ENCODE measurements at regions not wholly inside any gene's neighbourhood (a gene's known extent, or its start where the extent isn't known, plus 50 kb on each side); places are given as distances from the start of the nearest gene placed in this dataset.

DNA sequence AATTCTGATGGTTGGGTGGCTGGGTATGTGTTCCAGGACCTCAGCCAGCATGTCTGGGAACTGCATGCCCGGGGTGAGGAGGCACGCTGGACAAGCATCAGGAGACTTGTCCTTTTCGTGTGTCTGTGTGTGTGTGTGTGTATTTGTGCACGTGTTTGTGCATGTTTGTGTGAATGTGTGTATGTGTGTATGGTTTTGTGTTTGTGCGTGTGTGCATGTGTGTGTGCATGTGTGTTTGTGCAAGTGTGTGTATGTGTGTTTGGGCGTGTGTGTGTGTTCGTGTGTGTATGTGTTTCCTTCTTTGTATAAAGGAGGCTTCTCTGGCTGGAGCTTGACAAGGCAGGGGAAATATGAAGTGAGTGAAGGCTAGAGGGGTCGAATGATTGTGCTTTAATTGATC, 491.5 kb downstream of the IRX1 start:
- Mint-ChIP-seq H3K4me1 (ENCODE audit: low read depth) (no peaks in the 10 kb centered on the region), H3K27ac (no peak overlapping the region)
- intact Hi-C loops (cut with micrococcal nuclease): no loop called here

DNA sequence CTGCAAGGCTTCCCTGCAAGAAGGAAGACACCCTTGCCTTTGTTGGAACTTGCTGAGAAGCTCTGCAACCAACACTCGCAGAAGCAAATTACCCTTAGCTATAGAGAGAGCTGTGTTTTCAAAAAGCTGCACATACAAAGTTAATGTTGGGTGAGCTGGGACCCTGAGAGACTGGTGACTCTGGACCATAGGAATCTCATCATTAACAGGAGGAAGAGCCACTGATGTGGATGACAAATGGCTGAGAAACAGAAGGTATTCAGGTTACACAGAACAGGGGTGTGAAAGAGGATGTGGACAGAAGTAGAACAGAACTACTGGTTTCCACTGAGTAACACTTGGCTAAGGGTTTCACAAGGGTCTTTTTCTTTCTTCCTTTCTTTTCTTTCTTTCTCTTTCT, 493.5 kb downstream of the IRX1 start:
- Mint-ChIP-seq H3K9me3 (peaks cover 9% of the 10 kb centered on the region), H3K27ac (no peak overlapping the region), H3K4me3 (no peak overlapping the region), H3K27me3 (no peaks in the 10 kb centered on the region), H3K36me3 (ENCODE audit: low read depth) (no peaks in the 10 kb centered on the region), H3K4me1 (ENCODE audit: low read depth) (no peaks in the 10 kb centered on the region)
- intact Hi-C loops (cut with micrococcal nuclease): no loop called here

More for the DNA sequence above, 491.5 kb downstream of the IRX1 start:
- H3K27me3 Mint-ChIP-seq: no peaks in the 10 kb centered on the region
- H3K9me3 Mint-ChIP-seq: peaks cover 4% of the 10 kb centered on the region
- no peak overlapping the region for H3K4me3 Mint-ChIP-seq
- H3K36me3 Mint-ChIP-seq (ENCODE audit: low read depth): no peaks in the 10 kb centered on the region

DNA sequence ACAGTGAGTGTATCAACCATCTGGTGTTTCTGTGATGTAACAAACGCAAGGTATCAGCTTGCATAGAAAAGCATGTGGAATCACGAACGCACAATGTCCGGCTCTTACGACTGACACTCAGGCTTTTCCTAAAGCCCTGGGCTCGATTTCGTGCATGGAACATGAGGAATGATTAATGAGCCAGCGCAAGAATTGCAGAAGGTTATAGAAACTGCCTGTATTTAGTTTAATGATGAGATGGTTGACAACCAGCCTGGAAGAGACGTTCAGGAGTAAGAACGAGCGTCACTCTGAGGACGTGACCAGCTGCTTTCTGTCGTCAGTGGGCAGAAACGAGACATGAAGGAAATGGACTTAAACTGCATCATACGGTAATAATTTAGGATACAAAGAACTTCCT, 497.6 kb downstream of the IRX1 start:
- Mint-ChIP-seq H3K27me3 (no peaks in the 10 kb centered on the region), H3K4me3 (no peak overlapping the region), H3K4me1 (ENCODE audit: low read depth) (no peaks in the 10 kb centered on the region), H3K27ac (no peak overlapping the region), H3K9me3 (peaks cover 17% of the 10 kb centered on the region), H3K36me3 (ENCODE audit: low read depth) (no peaks in the 10 kb centered on the region)
- intact Hi-C loops (cut with micrococcal nuclease): no loop called here

DNA sequence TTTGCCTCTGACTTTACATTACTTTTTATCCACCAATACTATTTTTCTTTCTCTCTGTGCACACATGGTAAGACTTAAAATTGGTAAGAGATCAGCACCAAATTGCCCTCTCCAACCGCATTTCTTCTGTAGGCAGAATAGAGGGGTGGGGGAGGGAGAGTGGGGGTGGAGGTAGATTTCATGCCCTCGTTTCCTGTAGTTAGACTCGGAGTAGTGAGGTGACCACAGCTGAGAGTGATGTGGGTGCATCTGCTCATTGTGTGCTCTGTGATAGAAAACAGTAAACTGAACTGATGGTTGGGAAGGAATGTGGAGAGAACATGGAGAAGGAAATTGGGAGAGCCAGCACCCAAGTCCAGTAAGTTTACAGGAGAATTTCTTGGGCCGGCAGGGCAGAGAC, 498.3 kb downstream of the IRX1 start:
- Mint-ChIP-seq H3K36me3 (ENCODE audit: low read depth) (no peaks in the 10 kb centered on the region), H3K9me3 (peaks cover 17% of the 10 kb centered on the region), H3K4me1 (ENCODE audit: low read depth) (no peaks in the 10 kb centered on the region), H3K27me3 (no peaks in the 10 kb centered on the region), H3K4me3 (no peak overlapping the region), H3K27ac (no peak overlapping the region)
- intact Hi-C loops (cut with micrococcal nuclease): no loop called here

DNA sequence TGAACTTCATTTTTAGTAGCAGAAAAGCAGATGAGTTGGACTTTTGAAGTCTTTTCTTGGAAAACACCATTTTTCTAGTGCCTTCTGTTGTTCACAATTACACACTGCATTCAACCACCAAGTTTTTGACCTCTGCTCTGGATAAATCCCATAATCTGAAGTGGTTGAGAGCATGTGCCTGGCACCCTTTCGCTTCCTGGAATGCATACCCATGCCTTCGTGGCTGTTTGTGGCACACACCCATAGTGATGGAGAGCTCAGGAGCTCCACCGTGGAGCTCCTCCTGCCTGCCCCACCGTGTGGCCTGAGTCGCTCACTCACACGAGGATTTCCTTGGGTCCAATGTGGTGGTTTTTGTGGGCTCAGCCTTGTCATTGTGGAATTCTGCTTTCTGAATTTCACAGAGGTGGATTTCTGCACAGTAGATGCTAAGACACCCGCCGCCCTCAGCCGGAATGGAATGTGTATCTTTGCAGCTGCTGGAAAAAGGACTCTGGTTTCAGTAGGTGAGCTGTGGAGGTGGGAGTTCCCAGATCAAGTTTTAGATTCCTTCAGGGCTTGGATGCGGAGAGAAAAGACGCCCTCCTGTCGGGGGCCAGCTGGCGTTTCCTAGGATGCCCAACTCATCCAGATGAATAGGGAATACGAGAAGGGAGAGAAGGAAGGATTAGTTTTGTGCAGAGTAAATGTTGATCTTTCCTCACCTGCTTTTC, 500.4 kb downstream of the IRX1 start:
- Mint-ChIP-seq H3K9me3 (peaks cover 17% of the 10 kb centered on the region), H3K4me3 (no peak overlapping the region), H3K4me1 (ENCODE audit: low read depth) (no peaks in the 10 kb centered on the region), H3K27me3 (no peaks in the 10 kb centered on the region), H3K36me3 (ENCODE audit: low read depth) (no peaks in the 10 kb centered on the region), H3K27ac (no peak overlapping the region)
- intact Hi-C loops (cut with micrococcal nuclease): no loop called here

DNA sequence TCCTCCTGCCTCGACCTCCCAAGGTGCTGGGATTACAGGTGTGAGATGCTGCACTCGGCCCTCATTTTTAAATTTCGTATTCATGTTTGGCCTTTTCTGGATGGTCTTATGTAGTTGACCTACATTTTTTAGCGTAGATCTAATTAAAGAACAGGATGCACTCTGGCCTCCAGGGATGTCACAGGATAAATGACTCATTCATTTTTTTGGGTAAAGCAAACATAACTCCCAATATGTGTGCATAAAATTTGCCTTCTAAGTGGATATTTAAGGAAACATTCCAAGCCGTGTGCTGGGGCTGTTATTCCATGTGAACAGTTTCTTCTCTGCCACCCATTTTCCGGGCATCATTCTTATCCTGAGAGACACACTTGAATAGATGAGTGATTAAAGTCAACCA, 501.6 kb downstream of the IRX1 start:
- no peak overlapping the region for H3K27ac Mint-ChIP-seq
- H3K36me3 Mint-ChIP-seq (ENCODE audit: low read depth): no peaks in the 10 kb centered on the region
- H3K4me1 Mint-ChIP-seq (ENCODE audit: low read depth): no peaks in the 10 kb centered on the region
- H3K4me3 Mint-ChIP-seq: no peak overlapping the region
- H3K27me3 Mint-ChIP-seq: no peaks in the 10 kb centered on the region
- peaks cover 12% of the 10 kb centered on the region for H3K9me3 Mint-ChIP-seq
- intact Hi-C loops (cut with micrococcal nuclease): no loop called here

DNA sequence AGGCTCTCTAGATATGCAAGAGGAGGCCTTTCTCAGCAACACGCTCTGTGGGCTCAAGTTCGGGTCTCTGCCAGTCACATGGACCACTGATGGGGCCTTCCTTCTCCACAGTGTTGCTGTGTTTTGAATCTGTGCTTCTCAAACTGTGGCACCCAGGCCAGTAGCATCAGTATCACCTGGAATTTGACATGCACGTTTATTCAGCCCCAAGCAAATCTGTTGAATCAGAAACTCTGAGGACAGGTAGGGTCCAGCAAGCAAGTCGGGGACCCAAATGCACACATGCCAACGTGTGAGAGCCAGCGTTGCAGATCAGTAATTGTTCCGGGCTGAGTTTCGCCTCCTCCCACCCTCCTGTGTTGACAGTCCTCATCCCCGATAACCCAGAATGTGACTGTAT, 502.6 kb downstream of the IRX1 start:
- Mint-ChIP-seq H3K4me3 (no peak overlapping the region), H3K9me3 (peaks cover 14% of the 10 kb centered on the region), H3K4me1 (ENCODE audit: low read depth) (no peaks in the 10 kb centered on the region), H3K36me3 (ENCODE audit: low read depth) (no peaks in the 10 kb centered on the region), H3K27ac (no peak overlapping the region), H3K27me3 (no peaks in the 10 kb centered on the region)
- intact Hi-C loops (cut with micrococcal nuclease): no loop called here

DNA sequence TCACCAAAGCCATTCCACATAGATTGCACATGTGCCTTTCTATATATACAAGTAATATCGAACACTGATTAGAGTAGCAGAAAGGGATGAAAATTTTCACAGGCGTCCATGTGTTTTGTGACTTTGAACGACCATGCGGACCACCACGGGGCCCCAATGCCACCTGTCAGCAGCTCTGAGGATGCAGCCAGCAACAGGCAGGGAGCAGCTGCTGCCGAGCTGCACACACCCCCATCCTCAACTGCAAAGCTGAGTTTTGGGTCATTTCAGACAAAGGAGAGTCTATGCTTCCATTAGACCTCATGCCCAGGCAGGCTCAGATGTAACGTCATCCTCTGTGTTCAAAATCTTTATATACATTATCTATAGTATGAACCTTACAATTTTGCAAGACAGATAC, 503.8 kb downstream of the IRX1 start:
- peaks cover 10% of the 10 kb centered on the region for H3K9me3 Mint-ChIP-seq
- H3K27ac Mint-ChIP-seq: no peak overlapping the region
- no peaks in the 10 kb centered on the region for H3K4me1 Mint-ChIP-seq (ENCODE audit: low read depth)

DNA sequence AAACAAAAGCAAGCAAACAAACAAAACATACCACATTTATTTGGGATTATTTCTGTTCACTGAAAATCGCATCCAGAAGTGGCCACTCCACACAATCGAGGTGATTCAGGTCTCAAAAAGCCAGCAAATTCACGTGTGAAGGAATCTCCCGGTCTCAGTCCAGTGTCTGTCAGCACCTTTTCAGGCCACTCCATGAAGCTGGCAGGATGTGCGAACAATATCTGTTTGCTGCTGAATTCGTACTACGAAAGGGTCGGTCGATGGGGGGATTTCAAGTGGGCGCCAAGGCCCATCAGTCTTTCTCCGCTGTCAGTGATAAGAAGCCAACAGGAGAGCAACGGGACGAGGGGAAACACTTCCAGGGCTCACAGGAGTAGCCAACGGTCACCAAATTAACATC, 505.1 kb downstream of the IRX1 start:
- H3K27ac Mint-ChIP-seq: no peak overlapping the region

More for the DNA sequence above, 503.8 kb downstream of the IRX1 start:
- H3K4me3 Mint-ChIP-seq: no peak overlapping the region
- intact Hi-C loops (cut with micrococcal nuclease): no loop called here
- H3K36me3 Mint-ChIP-seq (ENCODE audit: low read depth): no peaks in the 10 kb centered on the region
- H3K27me3 Mint-ChIP-seq: no peaks in the 10 kb centered on the region

DNA sequence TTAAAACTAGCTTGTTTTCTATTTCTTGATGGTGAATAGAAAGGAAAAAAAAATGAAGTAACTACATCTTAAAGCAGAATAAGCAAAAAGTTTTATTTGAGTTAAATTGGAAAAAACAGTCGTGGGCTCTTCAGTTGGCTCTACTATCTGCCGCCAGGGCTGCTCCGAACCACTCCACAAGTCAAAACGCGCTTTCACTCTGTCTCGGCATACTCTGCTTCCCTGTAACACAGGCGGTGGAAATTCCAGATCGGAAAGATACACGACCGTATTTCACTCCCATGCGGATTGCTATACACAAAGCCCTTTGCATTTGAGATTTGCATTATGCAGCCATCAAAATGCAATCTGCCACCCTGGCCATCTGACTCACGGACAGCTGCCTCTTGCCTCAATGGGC, 505.6 kb downstream of the IRX1 start:
- Mint-ChIP-seq H3K27ac (no peak overlapping the region), H3K4me1 (ENCODE audit: low read depth) (no peaks in the 10 kb centered on the region), H3K27me3 (no peaks in the 10 kb centered on the region), H3K9me3 (peaks cover 5% of the 10 kb centered on the region), H3K36me3 (ENCODE audit: low read depth) (no peaks in the 10 kb centered on the region), H3K4me3 (no peak overlapping the region)
- intact Hi-C loops (cut with micrococcal nuclease): no loop called here

More for the DNA sequence above, 505.1 kb downstream of the IRX1 start:
- Mint-ChIP-seq H3K9me3 (peaks cover 5% of the 10 kb centered on the region), H3K36me3 (ENCODE audit: low read depth) (no peaks in the 10 kb centered on the region), H3K4me1 (ENCODE audit: low read depth) (no peaks in the 10 kb centered on the region), H3K27me3 (no peaks in the 10 kb centered on the region), H3K4me3 (no peak overlapping the region)
- intact Hi-C loops (cut with micrococcal nuclease): no loop called here

DNA sequence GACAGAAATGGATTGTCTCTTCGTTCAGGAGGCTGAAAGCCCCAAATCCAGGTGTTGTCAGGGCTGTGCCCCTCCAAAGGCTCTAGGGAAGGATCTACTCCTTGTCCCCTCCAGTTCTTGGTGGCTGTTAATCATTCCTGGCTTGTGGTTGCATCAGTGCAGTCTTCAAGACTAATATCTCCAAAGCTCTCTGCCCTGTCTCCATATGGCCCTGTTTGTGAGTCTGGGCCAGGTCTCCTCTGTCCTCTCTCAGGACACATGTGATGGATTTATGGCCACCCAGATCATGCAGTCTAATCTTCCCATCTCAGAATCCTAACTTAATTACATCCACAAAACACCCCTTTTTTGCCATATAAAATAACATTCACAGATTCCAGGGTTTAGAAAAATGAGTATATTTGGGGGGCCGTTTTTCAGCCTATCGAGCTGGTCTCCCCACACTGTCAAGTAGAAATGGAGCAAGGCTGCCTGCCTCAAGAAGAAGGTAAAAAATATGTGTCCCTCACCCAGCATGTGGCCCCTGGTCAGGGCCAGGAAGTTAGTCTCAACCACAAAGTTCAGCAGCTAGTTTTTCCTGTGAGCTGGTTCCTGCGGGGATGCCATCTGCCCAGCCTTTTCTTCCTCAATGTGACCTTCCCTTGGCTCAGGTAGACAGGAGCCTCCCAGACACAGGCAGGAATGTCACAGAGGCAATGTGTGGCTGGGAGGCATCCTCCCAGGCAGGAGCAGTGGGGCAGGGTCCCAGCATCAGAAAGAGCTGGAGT, 509.4 kb downstream of the IRX1 start:
- Mint-ChIP-seq H3K27ac (no peak overlapping the region), H3K36me3 (ENCODE audit: low read depth) (no peaks in the 10 kb centered on the region), H3K9me3 (peaks cover 5% of the 10 kb centered on the region), H3K4me1 (ENCODE audit: low read depth) (no peaks in the 10 kb centered on the region), H3K4me3 (no peak overlapping the region), H3K27me3 (no peaks in the 10 kb centered on the region)
- intact Hi-C loops (cut with micrococcal nuclease): no loop called here

DNA sequence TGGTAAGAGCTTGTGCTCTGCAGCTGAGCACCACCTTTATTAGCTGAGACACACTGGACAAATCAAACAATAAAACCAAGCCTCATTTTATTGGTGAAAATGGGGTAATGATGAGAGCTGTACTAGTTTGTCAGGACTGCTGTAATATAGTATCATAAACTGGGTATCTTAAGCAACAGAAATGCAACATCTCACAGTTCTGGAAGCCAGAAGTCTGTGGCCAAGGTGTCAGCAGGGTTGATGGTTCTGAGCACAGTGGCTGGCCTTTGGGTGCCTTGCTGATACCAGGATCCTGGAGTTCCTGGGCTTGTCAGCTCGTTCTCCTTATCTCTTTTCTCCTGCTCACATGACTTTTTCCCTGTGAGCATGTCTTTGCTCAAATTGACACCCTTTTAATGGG, 513.1 kb downstream of the IRX1 start:
- intact Hi-C loops (cut with micrococcal nuclease): no loop called here
- Mint-ChIP-seq H3K27ac (no peak overlapping the region), H3K27me3 (no peaks in the 10 kb centered on the region), H3K9me3 (no peaks in the 10 kb centered on the region), H3K4me1 (ENCODE audit: low read depth) (no peaks in the 10 kb centered on the region), H3K4me3 (no peak overlapping the region), H3K36me3 (ENCODE audit: low read depth) (no peaks in the 10 kb centered on the region)

DNA sequence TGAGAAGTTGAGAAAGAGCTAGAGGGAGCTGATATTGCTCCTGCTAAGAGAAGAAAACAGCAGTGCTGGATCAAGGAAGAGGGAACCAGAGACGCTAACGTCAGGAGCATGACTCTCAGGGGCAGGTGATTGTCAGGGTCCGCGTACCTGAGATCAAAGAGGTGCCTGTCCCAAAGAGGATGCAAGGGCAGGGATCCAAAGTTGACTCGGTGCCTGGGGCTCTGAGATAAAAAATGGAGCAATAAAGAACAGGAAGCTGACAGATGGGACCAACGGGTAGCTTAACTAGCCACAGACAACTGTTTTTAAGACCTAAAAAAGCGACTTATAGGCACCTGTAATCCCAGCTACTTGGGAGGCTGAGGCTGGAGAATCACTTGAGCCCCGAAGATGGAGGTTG, 517.8 kb downstream of the IRX1 start:
- intact Hi-C loops (cut with micrococcal nuclease): no loop called here
- no peaks in the 10 kb centered on the region for H3K27me3 Mint-ChIP-seq

DNA sequence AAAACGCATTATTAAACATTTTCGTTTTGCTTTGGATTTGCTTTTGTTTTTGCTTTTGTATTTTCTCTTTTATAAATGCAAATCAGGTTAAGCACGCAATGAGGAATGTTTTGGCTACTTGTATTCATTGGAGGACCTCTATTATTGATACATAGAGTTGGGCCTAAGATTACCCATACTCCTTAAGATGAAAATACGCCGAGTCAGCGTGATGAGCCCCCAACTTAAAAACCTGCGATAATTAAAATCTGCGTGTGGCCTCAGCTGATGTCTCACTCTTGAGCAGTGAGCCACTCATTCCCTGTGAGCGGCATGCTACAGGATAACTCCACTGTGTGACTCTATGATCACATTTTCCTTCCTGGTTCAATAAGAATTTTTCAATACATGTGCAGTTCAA, 518.3 kb downstream of the IRX1 start:
- Mint-ChIP-seq H3K4me1 (ENCODE audit: low read depth) (no peaks in the 10 kb centered on the region), H3K4me3 (no peak overlapping the region), H3K27me3 (no peaks in the 10 kb centered on the region), H3K36me3 (ENCODE audit: low read depth) (no peaks in the 10 kb centered on the region), H3K9me3 (no peaks in the 10 kb centered on the region), H3K27ac (no peak overlapping the region)
- intact Hi-C loops (cut with micrococcal nuclease): no loop called here

More for the DNA sequence above, 517.8 kb downstream of the IRX1 start:
- Mint-ChIP-seq H3K4me3 (no peak overlapping the region), H3K36me3 (ENCODE audit: low read depth) (no peaks in the 10 kb centered on the region), H3K9me3 (no peaks in the 10 kb centered on the region), H3K27ac (no peak overlapping the region), H3K4me1 (ENCODE audit: low read depth) (no peaks in the 10 kb centered on the region)

DNA sequence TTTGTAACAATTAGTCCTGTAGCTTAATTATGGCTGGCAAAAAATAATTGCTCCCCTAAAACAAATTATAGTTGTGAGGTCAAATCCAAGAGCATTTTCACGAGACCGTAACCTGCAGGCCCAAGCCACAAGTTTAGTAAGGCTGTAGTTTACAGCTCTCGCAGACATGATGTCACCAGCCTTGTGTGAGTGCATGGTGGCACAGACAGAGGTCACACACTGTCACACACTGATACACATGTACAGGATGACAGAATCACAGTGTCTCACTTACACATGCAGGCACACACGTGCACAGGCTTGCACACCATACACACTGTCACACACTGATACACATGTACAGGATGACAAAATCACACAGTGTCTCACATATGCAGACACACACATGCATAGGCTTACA, 518.8 kb downstream of the IRX1 start:
- Mint-ChIP-seq H3K4me1 (ENCODE audit: low read depth) (no peaks in the 10 kb centered on the region), H3K9me3 (no peaks in the 10 kb centered on the region), H3K36me3 (ENCODE audit: low read depth) (no peaks in the 10 kb centered on the region), H3K27ac (no peak overlapping the region), H3K27me3 (no peaks in the 10 kb centered on the region), H3K4me3 (no peak overlapping the region)
- intact Hi-C loops (cut with micrococcal nuclease): no loop called here
